Breast epithelium (tissue), 3 donors: ENCODE measurements at regions not wholly inside any gene's neighbourhood (a gene's known extent, or its start where the extent isn't known, plus 50 kb on each side); places are given as distances from the start of the nearest gene placed in this dataset.

Experiments
- POLR2A ChIP-seq: fragments of 450-650 bp; IDR thresholded peaks from one replicate; pipeline ENCODE4 v1.6.1; 2016; ENCODE audit warnings: antibody characterized with exemption, mild to moderate bottlenecking, moderate library complexity
- POLR2AphosphoS5 ChIP-seq, 3 donors: sonication (generic); formaldehyde crosslinking; IDR thresholded peaks; one replicate each; pipeline ENCODE4 v1.6.1; 2017; ENCODE audit warnings: antibody characterized with exemption in 3 of 3
- TF ChIP-seq, protein P1 (sequence below), 3 donors: fragments of 450-650 bp; IDR thresholded peaks; one replicate each; pipeline ENCODE4 v1.5.1; 2016 to 2017; ENCODE audit warnings: antibody characterized with exemption in 3 of 3, mild to moderate bottlenecking in 3 of 3, moderate library complexity in 3 of 3

DNA sequence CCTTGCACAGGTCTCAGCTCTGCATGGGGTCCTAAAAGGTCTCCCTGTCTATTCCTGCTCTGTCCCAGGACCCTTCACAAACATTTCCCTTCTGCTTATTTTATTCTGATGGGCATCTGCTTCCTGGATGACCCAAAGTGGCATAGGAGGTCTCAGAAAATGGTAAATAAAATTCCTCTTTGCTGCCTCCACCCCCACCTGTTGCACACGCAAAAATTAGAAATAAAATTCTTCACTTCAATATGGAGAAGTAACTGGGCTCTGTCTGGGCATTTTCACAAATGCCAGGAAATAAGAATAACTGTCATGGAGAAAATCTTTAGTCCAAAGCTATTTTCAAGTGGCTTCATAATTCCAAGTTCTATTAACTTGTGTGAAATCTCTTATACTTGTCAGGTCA, 106.6 kb upstream of the MAP1B start:
- TF ChIP-seq POLR2A (no peak), POLR2AphosphoS5 (IDR thresholded peaks at IDR 0.05) (no peak)
- TF ChIP-seq, protein P1, sequence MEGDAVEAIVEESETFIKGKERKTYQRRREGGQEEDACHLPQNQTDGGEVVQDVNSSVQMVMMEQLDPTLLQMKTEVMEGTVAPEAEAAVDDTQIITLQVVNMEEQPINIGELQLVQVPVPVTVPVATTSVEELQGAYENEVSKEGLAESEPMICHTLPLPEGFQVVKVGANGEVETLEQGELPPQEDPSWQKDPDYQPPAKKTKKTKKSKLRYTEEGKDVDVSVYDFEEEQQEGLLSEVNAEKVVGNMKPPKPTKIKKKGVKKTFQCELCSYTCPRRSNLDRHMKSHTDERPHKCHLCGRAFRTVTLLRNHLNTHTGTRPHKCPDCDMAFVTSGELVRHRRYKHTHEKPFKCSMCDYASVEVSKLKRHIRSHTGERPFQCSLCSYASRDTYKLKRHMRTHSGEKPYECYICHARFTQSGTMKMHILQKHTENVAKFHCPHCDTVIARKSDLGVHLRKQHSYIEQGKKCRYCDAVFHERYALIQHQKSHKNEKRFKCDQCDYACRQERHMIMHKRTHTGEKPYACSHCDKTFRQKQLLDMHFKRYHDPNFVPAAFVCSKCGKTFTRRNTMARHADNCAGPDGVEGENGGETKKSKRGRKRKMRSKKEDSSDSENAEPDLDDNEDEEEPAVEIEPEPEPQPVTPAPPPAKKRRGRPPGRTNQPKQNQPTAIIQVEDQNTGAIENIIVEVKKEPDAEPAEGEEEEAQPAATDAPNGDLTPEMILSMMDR (IDR thresholded peaks at IDR 0.05) = no peak
